ENCODE measurements at regions not wholly inside any gene's neighbourhood (a gene's known extent, or its start where the extent isn't known, plus 50 kb on each side); places are given as distances from the start of the nearest gene placed in this dataset.

DNA sequence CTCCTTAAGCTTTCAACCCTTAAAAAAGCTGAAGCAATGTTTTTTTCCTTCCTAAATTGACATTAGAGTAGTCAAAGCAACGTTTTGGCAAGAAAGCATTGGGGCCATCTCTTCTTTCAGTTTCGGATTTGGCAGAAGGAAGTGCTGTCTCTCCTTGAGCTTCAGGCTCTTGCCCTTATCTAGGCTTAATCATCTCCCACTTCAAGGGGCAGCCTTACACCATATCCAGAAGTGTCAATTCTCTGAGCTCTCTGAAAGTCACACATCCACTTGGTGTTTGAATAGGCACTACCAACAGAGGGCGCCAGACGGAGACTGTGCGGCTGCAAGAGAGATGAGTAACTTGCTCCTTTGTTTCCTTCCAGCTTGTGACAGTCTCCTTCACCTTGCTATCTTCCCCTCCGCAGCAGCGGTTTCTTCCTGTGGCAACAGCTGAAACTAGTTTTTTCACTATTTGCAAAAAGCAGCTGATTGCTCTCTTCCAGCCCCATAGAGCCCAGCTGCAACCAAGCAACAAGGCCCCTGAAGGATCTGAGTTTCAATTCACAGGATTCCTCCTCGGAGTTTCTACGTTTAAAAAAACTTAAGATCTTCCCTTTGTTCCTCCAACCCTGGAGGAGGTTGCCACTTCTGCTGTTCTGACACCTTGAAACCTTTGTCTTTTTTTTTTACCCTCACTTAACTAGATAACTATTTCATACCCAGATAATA lies 147.0 kb upstream of the SLCO3A1 start:
- no peaks in the 10 kb centered on the region for H3K9me2 ChIP-seq (ENCODE audit: insufficient read depth, low read length)

DNA sequence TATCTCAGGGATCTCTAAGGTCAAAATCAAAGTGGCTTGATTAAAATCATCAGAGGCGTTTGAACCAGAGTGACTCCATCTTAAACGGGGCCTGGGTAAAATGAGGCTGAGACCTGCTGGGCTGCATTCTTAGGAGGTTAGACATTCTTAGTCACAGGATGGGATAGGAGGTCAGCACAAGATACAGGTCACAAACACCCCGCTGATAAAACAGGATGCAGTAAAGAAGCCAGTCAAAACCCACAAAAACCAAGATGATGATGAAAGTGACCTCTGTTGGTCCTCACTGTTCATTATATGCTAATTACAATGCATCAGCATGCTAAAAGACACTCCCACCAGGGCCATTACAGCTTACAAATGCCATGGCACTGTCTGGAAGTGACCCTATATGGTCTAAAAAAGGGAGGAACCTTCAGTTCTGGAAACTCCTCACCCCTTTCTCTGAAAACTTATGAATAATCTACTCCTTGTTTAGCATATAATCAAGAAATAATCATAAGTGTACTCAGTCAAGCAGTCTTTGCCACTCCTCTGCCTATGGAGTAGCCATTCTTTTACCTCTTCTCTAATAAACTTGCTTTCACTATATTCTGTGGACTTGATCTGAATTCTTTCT lies 143.3 kb upstream of the SLCO3A1 start:
- Histone ChIP-seq H3K27me3 (ENCODE audit: insufficient read depth, low read depth, low read length) (no peaks in the 10 kb centered on the region), H3K4me3 (ENCODE audit: low read length) (no peak overlapping the region), H4K20me1 (ENCODE audit: insufficient read depth) (no peaks in the 10 kb centered on the region), H3K9ac (ENCODE audit: low read length) (no peak overlapping the region), H3K4me2 (ENCODE audit: low read length) (no peak overlapping the region), H2AFZ (ENCODE audit: low read depth, low read length) (no peak overlapping the region), H3K9me3 (ENCODE audit: low read length) (no peaks in the 10 kb centered on the region), H3K27ac (ENCODE audit: low read length) (no peak overlapping the region), H3F3A (ENCODE audit: insufficient read depth, low read length, poor library complexity, severe bottlenecking) (no peaks in the 10 kb centered on the region), H3K9me2 (ENCODE audit: insufficient read depth, low read length) (no peaks in the 10 kb centered on the region), H3K79me2 (replicated peaks; ENCODE audit: insufficient read depth, low read length) (no peaks in the 10 kb centered on the region), H3K36me3 (ENCODE audit: insufficient read depth, low read length) (no peaks in the 10 kb centered on the region)
- TF ChIP-seq EZH2 (IDR thresholded peaks at IDR 0.05; ENCODE audit: borderline replicate concordance, insufficient read depth, low read length, poor library complexity, severe bottlenecking) (no peak), SMC3 (conservative IDR thresholded peaks at IDR 0.05; ENCODE audit: poor library complexity) (no peak), EP300 (conservative IDR thresholded peaks at IDR 0.05; ENCODE audit: poor library complexity, severe bottlenecking) (no peak), TAF1 (IDR thresholded peaks at IDR 0.05; ENCODE audit: low read depth) (no peak)
- TF ChIP-seq, protein P1, sequence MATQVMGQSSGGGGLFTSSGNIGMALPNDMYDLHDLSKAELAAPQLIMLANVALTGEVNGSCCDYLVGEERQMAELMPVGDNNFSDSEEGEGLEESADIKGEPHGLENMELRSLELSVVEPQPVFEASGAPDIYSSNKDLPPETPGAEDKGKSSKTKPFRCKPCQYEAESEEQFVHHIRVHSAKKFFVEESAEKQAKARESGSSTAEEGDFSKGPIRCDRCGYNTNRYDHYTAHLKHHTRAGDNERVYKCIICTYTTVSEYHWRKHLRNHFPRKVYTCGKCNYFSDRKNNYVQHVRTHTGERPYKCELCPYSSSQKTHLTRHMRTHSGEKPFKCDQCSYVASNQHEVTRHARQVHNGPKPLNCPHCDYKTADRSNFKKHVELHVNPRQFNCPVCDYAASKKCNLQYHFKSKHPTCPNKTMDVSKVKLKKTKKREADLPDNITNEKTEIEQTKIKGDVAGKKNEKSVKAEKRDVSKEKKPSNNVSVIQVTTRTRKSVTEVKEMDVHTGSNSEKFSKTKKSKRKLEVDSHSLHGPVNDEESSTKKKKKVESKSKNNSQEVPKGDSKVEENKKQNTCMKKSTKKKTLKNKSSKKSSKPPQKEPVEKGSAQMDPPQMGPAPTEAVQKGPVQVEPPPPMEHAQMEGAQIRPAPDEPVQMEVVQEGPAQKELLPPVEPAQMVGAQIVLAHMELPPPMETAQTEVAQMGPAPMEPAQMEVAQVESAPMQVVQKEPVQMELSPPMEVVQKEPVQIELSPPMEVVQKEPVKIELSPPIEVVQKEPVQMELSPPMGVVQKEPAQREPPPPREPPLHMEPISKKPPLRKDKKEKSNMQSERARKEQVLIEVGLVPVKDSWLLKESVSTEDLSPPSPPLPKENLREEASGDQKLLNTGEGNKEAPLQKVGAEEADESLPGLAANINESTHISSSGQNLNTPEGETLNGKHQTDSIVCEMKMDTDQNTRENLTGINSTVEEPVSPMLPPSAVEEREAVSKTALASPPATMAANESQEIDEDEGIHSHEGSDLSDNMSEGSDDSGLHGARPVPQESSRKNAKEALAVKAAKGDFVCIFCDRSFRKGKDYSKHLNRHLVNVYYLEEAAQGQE (IDR thresholded peaks at IDR 0.05; ENCODE audit: borderline replicate concordance), result no peak

More for the DNA sequence above, 147.0 kb upstream of the SLCO3A1 start:
- H3K9ac ChIP-seq (ENCODE audit: low read length), result no peak overlapping the region
- no peak overlapping the region for H2AFZ ChIP-seq (ENCODE audit: low read depth, low read length)
- H3K79me2 ChIP-seq (replicated peaks; ENCODE audit: insufficient read depth, low read length), result no peaks in the 10 kb centered on the region
- H3K36me3 ChIP-seq (ENCODE audit: insufficient read depth, low read length), result no peaks in the 10 kb centered on the region
- no peak overlapping the region for H3K27ac ChIP-seq (ENCODE audit: low read length)
- TF ChIP-seq, protein P1 (IDR thresholded peaks at IDR 0.05; ENCODE audit: borderline replicate concordance), result no peak
- TF ChIP-seq SMC3 (conservative IDR thresholded peaks at IDR 0.05; ENCODE audit: poor library complexity) (peak; percentile 52), EZH2 (IDR thresholded peaks at IDR 0.05; ENCODE audit: borderline replicate concordance, insufficient read depth, low read length, poor library complexity, severe bottlenecking) (no peak), EP300 (conservative IDR thresholded peaks at IDR 0.05; ENCODE audit: poor library complexity, severe bottlenecking) (no peak), POLR2AphosphoS5 (IDR thresholded peaks at IDR 0.05) (no peak)
- TF ChIP-seq, protein P2, sequence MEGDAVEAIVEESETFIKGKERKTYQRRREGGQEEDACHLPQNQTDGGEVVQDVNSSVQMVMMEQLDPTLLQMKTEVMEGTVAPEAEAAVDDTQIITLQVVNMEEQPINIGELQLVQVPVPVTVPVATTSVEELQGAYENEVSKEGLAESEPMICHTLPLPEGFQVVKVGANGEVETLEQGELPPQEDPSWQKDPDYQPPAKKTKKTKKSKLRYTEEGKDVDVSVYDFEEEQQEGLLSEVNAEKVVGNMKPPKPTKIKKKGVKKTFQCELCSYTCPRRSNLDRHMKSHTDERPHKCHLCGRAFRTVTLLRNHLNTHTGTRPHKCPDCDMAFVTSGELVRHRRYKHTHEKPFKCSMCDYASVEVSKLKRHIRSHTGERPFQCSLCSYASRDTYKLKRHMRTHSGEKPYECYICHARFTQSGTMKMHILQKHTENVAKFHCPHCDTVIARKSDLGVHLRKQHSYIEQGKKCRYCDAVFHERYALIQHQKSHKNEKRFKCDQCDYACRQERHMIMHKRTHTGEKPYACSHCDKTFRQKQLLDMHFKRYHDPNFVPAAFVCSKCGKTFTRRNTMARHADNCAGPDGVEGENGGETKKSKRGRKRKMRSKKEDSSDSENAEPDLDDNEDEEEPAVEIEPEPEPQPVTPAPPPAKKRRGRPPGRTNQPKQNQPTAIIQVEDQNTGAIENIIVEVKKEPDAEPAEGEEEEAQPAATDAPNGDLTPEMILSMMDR (IDR thresholded peaks at IDR 0.05; ENCODE audit: poor library complexity, severe bottlenecking), result peak; percentile 58
- no peaks in the 10 kb centered on the region for H3F3A ChIP-seq (ENCODE audit: insufficient read depth, low read length, poor library complexity, severe bottlenecking)
- H4K20me1 ChIP-seq (ENCODE audit: insufficient read depth), result no peaks in the 10 kb centered on the region
- no peaks in the 10 kb centered on the region for H3K27me3 ChIP-seq (ENCODE audit: insufficient read depth, low read depth, low read length)
- no peaks in the 10 kb centered on the region for H3K9me3 ChIP-seq (ENCODE audit: low read length)
- no peak overlapping the region for H3K4me2 ChIP-seq (ENCODE audit: low read length)
- no peak overlapping the region for H3K4me3 ChIP-seq (ENCODE audit: low read length)
